ENCODE measurements at regions not wholly inside any gene's neighbourhood (a gene's known extent, or its start where the extent isn't known, plus 50 kb on each side); places are given as distances from the start of the nearest gene placed in this dataset.

DNA sequence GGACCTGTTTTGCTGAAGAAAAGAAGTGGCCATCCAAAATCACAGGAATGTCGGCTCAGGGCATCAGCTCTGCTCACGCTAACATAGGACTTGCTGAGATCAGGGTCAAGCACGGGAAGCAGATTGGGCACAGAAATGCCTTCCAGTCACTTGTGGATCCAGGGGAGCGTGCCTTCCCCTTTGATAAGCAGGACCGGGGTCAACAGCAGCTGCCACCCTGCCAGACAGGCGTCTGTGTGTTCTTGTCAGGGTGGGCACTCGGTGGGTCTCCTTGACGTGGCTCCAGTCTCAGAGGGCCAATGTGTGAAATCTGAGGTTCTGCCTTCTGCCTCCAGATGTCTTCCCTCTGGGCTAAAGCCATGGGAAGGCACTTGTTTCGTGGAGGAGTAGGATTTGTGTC, 313.7 kb upstream of the IRX4 start:
- H2BK12ac ChIP-seq (ENCODE audit: low read depth, low read length): no peak overlapping the region
- no peak for TF ChIP-seq TCF12 (IDR thresholded peaks at IDR 0.05; ENCODE audit: low read depth, low read length)

More for the DNA sequence above, 313.7 kb upstream of the IRX4 start:
- Histone ChIP-seq H2AK5ac (ENCODE audit: low read depth, low read length) (no peak overlapping the region), H3K27me3 (replicated peaks in 1 of 4; ENCODE audit: control insufficient read depth in 3 of 4, extremely low read depth in 1 of 4, insufficient read depth in 3 of 4, low read length in 3 of 4) (no peaks in the 10 kb centered on the region), H3K23me2 (ENCODE audit: low read depth, low read length) (no peaks in the 10 kb centered on the region), H3K4me1 (replicated peaks in 1 of 4; ENCODE audit: control insufficient read depth in 3 of 4, insufficient read depth in 4 of 4, low read length in 3 of 4) (no peaks in the 10 kb centered on the region), H3K27ac (ENCODE audit: low read depth, low read length) (no peak overlapping the region), H2BK120ac (replicated peaks; ENCODE audit: low read depth, low read length) (no peak overlapping the region), H3K36me3 (ENCODE audit: control insufficient read depth in 2 of 4, insufficient read depth in 4 of 4, low read length in 3 of 4) (no peaks in the 10 kb centered on the region), H2BK20ac (ENCODE audit: low read length) (no peak overlapping the region), H3K23ac (ENCODE audit: insufficient read length) (no peak overlapping the region), H4K8ac (ENCODE audit: extremely low read depth, insufficient read depth, low read length) (no peak overlapping the region), H3K9ac (replicated peaks in 1 of 4; ENCODE audit: extremely low read depth in 1 of 4, low read depth in 3 of 4, low read length in 3 of 4) (no peak overlapping the region), H3K79me2 (ENCODE audit: control insufficient read depth in 1 of 2, insufficient read depth in 2 of 2, low read length in 2 of 2) (no peaks in the 10 kb centered on the region), H3K14ac (ENCODE audit: insufficient read length) (no peak overlapping the region), H2BK5ac (ENCODE audit: low read depth, low read length) (no peak overlapping the region), H4K5ac (ENCODE audit: insufficient read length, low read depth, low read length) (no peak overlapping the region), H3K18ac (ENCODE audit: extremely low read depth, low read length) (no peak overlapping the region), H3K9me3 (ENCODE audit: insufficient read depth in 2 of 2, low read depth in 1 of 2, low read length in 1 of 2) (peaks cover 9 to 12% of the 10 kb centered on the region in 2 experiments), H3K4me2 (ENCODE audit: insufficient read depth in 1 of 2, low read depth in 2 of 2, low read length in 2 of 2) (no peak overlapping the region), H2BK15ac (ENCODE audit: low read length) (no peak overlapping the region), H4K91ac (replicated peaks; ENCODE audit: insufficient read length, low read length) (no peak overlapping the region), H3K4me3 (ENCODE audit: extremely low read depth in 1 of 4, insufficient read depth in 2 of 4, low read depth in 3 of 4, low read length in 4 of 4) (no peak overlapping the region), H4K20me1 (replicated peaks in 1 of 2; ENCODE audit: control insufficient read depth in 1 of 2, insufficient read depth in 2 of 2, low read length in 2 of 2) (no peaks in the 10 kb centered on the region), H3K56ac (replicated peaks; ENCODE audit: insufficient read length, low read depth, low read length) (no peak overlapping the region), H2AFZ (ENCODE audit: low read length) (no peak overlapping the region), H3K79me1 (ENCODE audit: low read depth, low read length) (no peaks in the 10 kb centered on the region), H3K4ac (replicated peaks; ENCODE audit: insufficient read length, low read depth, low read length) (no peak overlapping the region)
- DNase-seq (ENCODE audit: low read depth in 1 of 2, low spot score in 2 of 2): no peak
- WGBS, 2 experiments (ENCODE audit: extremely low coverage in 1 of 2, insufficient coverage in 1 of 2, insufficient read length in 1 of 2, insufficient replicate concordance in 2 of 2, low coverage in 1 of 2, low lambda C conversion rate in 2 of 2, missing lambda C conversion rate in 1 of 2): 92% methylated on average over 9 of the region's 9 CpGs; no CpG with 5 or more reads in 1 of the 2 experiments
- CTCF ChIA-PET (ENCODE audit: partially characterized antibody): interaction anchor here (1.7 kb wide), 1 partner anchor 11 kb away, joined by 5 read pairs; no protein-coding TSS in a partner anchor
- POLR2A ChIA-PET (ENCODE audit: partially characterized antibody): no interaction called here
- FAIRE-seq: no peak

Data from H1 (cell line).